ENCODE measurements at regions not wholly inside any gene's neighbourhood (a gene's known extent, or its start where the extent isn't known, plus 50 kb on each side); places are given as distances from the start of the nearest gene placed in this dataset.

GRCh38 chr2:47303341-47304148 is 65.6 kb upstream of the EPCAM start:
- Histone ChIP-seq H3K9me3 (no peaks in the 10 kb centered on the region), H3K27ac (replicated peaks in 1 of 4) (peak overlapping the region in 1 of 4 donors; percentile 10)
- intact Hi-C loops (cut with DNase I), result no loop called here

GRCh38 chr2:47302308-47302707 is 66.8 kb upstream of the EPCAM start:
- 75% methylated on average over 8 of the region's 8 CpGs for WGBS
- H3K4me3 ChIP-seq, result no peak overlapping the region
- H3K27me3 ChIP-seq, result no peaks in the 10 kb centered on the region
- H3K4me1 ChIP-seq, result peaks cover 0 to 16% (median 9%) of the 10 kb centered on the region in 4 donors
- no peak for DNase-seq (ENCODE audit: extremely low spot score)
- intact Hi-C loops (cut with DNase I), result no loop called here
- no peaks in the 10 kb centered on the region for H3K9me3 ChIP-seq
- TF ChIP-seq POLR2AphosphoS5 (IDR thresholded peaks at IDR 0.05), result no peak
- TF ChIP-seq POLR2A (IDR thresholded peaks at IDR 0.05; ENCODE audit: low read depth), result no peak
- no peak for TF ChIP-seq CTCF (IDR thresholded peaks at IDR 0.05)
- TF ChIP-seq EP300 (IDR thresholded peaks at IDR 0.05), result no peak
- no peaks in the 10 kb centered on the region for H3K36me3 ChIP-seq
- no peak overlapping the region for H3K27ac ChIP-seq (replicated peaks in 1 of 4)

More at GRCh38 chr2:47303341-47304148, 65.6 kb upstream of the EPCAM start:
- WGBS, result 61% methylated on average over 3 of the region's 3 CpGs
- H3K36me3 ChIP-seq, result no peaks in the 10 kb centered on the region
- no peak for DNase-seq (ENCODE audit: extremely low spot score)
- no peaks in the 10 kb centered on the region for H3K27me3 ChIP-seq
- no peak for TF ChIP-seq POLR2A (IDR thresholded peaks at IDR 0.05; ENCODE audit: low read depth)
- H3K4me1 ChIP-seq, result peaks cover 0 to 27% (median 16%) of the 10 kb centered on the region in 4 donors
- H3K4me3 ChIP-seq, result no peak overlapping the region

- intact Hi-C loops (cut with DNase I), result no loop called here
- no peak overlapping the region for H3K27ac ChIP-seq (replicated peaks in 1 of 4)
- WGBS, result 69% methylated on average over 4 of the region's 4 CpGs
Observed at GRCh38 chr2:47301731-47302130, 67.4 kb upstream of the EPCAM start.

GRCh38 chr2:47301277-47301618 is 67.9 kb upstream of the EPCAM start:
- DNase-seq (ENCODE audit: extremely low spot score), result no peak
- intact Hi-C loops (cut with DNase I), result no loop called here
- no peaks in the 10 kb centered on the region for H3K36me3 ChIP-seq
- TF ChIP-seq POLR2A (IDR thresholded peaks at IDR 0.05; ENCODE audit: low read depth) (no peak), EP300 (IDR thresholded peaks at IDR 0.05) (no peak), POLR2AphosphoS5 (IDR thresholded peaks at IDR 0.05) (no peak), CTCF (IDR thresholded peaks at IDR 0.05) (no peak)
- H3K27ac ChIP-seq (replicated peaks in 1 of 4), result no peak overlapping the region
- no peaks in the 10 kb centered on the region for H3K9me3 ChIP-seq
- H3K27me3 ChIP-seq, result no peaks in the 10 kb centered on the region
- peaks cover 0 to 8% (median 6%) of the 10 kb centered on the region in 4 donors for H3K4me1 ChIP-seq
- 89% methylated on average over 3 of the region's 3 CpGs for WGBS
- H3K4me3 ChIP-seq, result no peak overlapping the region

More at GRCh38 chr2:47301731-47302130, 67.4 kb upstream of the EPCAM start:
- Histone ChIP-seq H3K9me3 (no peaks in the 10 kb centered on the region), H3K4me1 (peaks cover 0 to 11% (median 6%) of the 10 kb centered on the region in 4 donors), H3K36me3 (no peaks in the 10 kb centered on the region), H3K4me3 (no peak overlapping the region), H3K27me3 (no peaks in the 10 kb centered on the region)
- no peak for DNase-seq (ENCODE audit: extremely low spot score)
- TF ChIP-seq POLR2A (IDR thresholded peaks at IDR 0.05; ENCODE audit: low read depth), result no peak
- TF ChIP-seq EP300 (IDR thresholded peaks at IDR 0.05), result no peak
- TF ChIP-seq POLR2AphosphoS5 (IDR thresholded peaks at IDR 0.05), result no peak
- TF ChIP-seq CTCF (IDR thresholded peaks at IDR 0.05), result no peak

GRCh38 chr2:47300609-47301276 is 68.4 kb upstream of the EPCAM start:
- TF ChIP-seq EP300 (IDR thresholded peaks at IDR 0.05) (no peak), CTCF (IDR thresholded peaks at IDR 0.05) (no peak), POLR2A (IDR thresholded peaks at IDR 0.05; ENCODE audit: low read depth) (no peak), POLR2AphosphoS5 (IDR thresholded peaks at IDR 0.05) (no peak)
- Histone ChIP-seq H3K27me3 (no peaks in the 10 kb centered on the region), H3K4me1 (peaks cover 0 to 8% (median 6%) of the 10 kb centered on the region in 4 donors), H3K27ac (replicated peaks in 1 of 4) (no peak overlapping the region), H3K36me3 (no peaks in the 10 kb centered on the region), H3K4me3 (no peak overlapping the region), H3K9me3 (no peaks in the 10 kb centered on the region)
- intact Hi-C loops (cut with DNase I), result no loop called here
- no peak for DNase-seq (ENCODE audit: extremely low spot score)
- 83% methylated on average over 3 of the region's 3 CpGs for WGBS

Data from esophagus muscularis mucosa (tissue), 4 donors.